ENCODE measurements at regions not wholly inside any gene's neighbourhood (a gene's known extent, or its start where the extent isn't known, plus 50 kb on each side); places are given as distances from the start of the nearest gene placed in this dataset.
A peak's percentile ranks its signal among the peaks of the same experiment; 100 is the strongest.
"Not testable (repeated sequence)": the region's sequence is repeated elsewhere in the genome, so short reads cannot be mapped to it uniquely, and the experiment has no call there.

DNA sequence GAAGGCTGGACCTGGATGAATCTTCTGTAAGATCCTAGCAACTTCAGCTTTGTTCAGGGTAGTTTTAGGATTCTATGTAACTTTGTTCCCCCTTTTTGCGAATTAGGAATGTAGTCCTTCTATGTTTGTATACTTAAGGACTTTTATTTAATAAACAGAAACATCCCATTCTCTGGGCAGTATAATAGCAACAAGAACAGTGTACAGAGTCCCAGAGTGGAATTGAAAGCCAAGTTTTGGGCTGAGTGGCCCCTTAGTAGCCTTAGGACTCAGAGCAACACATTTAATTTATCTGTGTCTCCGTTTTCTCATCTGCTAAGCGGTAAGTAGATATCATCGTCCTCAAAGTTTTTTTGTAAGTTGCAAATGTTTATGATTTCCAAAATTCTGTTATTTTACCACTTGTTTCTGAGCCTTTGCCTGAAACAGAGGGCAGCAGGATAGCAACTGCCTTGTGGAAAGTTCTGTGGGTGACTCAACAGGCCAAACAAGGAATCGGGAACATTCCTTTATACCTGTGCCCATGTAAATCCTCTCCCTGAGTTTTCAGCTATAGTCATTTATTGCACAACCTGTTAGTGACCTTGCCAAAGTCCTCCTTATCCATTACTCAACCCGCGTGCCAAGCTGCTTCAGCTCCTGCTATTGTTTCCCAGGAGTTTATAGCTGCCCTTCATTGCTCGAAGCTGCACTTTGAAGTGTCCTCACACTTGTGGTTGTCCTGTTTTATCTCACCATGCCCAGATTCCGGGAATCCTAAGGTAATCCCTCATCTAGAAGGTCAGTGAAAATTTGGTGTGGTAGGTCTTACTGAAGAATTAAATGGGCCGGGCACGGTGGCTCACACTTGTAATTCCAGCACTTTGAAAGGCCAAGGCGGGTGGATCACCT lies 199.1 kb upstream of the AHR start (continued):
- TF ChIP-seq, protein P1, sequence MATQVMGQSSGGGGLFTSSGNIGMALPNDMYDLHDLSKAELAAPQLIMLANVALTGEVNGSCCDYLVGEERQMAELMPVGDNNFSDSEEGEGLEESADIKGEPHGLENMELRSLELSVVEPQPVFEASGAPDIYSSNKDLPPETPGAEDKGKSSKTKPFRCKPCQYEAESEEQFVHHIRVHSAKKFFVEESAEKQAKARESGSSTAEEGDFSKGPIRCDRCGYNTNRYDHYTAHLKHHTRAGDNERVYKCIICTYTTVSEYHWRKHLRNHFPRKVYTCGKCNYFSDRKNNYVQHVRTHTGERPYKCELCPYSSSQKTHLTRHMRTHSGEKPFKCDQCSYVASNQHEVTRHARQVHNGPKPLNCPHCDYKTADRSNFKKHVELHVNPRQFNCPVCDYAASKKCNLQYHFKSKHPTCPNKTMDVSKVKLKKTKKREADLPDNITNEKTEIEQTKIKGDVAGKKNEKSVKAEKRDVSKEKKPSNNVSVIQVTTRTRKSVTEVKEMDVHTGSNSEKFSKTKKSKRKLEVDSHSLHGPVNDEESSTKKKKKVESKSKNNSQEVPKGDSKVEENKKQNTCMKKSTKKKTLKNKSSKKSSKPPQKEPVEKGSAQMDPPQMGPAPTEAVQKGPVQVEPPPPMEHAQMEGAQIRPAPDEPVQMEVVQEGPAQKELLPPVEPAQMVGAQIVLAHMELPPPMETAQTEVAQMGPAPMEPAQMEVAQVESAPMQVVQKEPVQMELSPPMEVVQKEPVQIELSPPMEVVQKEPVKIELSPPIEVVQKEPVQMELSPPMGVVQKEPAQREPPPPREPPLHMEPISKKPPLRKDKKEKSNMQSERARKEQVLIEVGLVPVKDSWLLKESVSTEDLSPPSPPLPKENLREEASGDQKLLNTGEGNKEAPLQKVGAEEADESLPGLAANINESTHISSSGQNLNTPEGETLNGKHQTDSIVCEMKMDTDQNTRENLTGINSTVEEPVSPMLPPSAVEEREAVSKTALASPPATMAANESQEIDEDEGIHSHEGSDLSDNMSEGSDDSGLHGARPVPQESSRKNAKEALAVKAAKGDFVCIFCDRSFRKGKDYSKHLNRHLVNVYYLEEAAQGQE (IDR thresholded peaks at IDR 0.05): no peak
- TF ChIP-seq RCOR1 (IDR thresholded peaks at IDR 0.05; ENCODE audit: low read depth, low read length) (no peak), ZC3H11A (IDR thresholded peaks at IDR 0.05) (no peak), HDAC2 (IDR thresholded peaks at IDR 0.05) (no peak), TP53 (CRISPR knock-in tag; IDR thresholded peaks at IDR 0.05) (no peak), BHLHE40 (IDR thresholded peaks at IDR 0.05; ENCODE audit: low read depth, low read length) (peak; percentile 57; the same call in 1 of the 2 replicates), RFX5 (IDR thresholded peaks at IDR 0.05) (no peak), ZFP36 (IDR thresholded peaks at IDR 0.05; ENCODE audit: borderline replicate concordance, partially characterized antibody) (no peak), ESRRA (IDR thresholded peaks at IDR 0.05; ENCODE audit: borderline replicate concordance, low read length) (peak; percentile 96), JUNB (IDR thresholded peaks at IDR 0.05) (peak; percentile 98), GATA3 (IDR thresholded peaks at IDR 0.05; ENCODE audit: borderline replicate concordance) (peak; percentile 95), RARB (CRISPR knock-in tag; IDR thresholded peaks at IDR 0.05) (no peak), FOSL2 (IDR thresholded peaks at IDR 0.05) (peak; percentile 91), FOSL2 (CRISPR knock-in tag; IDR thresholded peaks at IDR 0.05) (peak; percentile 91), NFE2L2 (conservative IDR thresholded peaks at IDR 0.05; ENCODE audit: low read length) (no peak), CBX2 (IDR thresholded peaks at IDR 0.05; ENCODE audit: borderline replicate concordance, low read depth) (no peak), POLR2AphosphoS2 (conservative IDR thresholded peaks at IDR 0.05; ENCODE audit: low read length) (no peak), SREBF2 (IDR thresholded peaks at IDR 0.05) (no peak), RNF2 (IDR thresholded peaks at IDR 0.05; ENCODE audit: borderline replicate concordance, low read depth) (no peak)
- TF ChIP-seq, protein P2, sequence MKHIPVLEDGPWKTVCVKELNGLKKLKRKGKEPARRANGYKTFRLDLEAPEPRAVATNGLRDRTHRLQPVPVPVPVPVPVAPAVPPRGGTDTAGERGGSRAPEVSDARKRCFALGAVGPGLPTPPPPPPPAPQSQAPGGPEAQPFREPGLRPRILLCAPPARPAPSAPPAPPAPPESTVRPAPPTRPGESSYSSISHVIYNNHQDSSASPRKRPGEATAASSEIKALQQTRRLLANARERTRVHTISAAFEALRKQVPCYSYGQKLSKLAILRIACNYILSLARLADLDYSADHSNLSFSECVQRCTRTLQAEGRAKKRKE (CRISPR knock-in tag; IDR thresholded peaks at IDR 0.05; ENCODE audit: low read depth): no peak
- TF ChIP-seq, protein P3, sequence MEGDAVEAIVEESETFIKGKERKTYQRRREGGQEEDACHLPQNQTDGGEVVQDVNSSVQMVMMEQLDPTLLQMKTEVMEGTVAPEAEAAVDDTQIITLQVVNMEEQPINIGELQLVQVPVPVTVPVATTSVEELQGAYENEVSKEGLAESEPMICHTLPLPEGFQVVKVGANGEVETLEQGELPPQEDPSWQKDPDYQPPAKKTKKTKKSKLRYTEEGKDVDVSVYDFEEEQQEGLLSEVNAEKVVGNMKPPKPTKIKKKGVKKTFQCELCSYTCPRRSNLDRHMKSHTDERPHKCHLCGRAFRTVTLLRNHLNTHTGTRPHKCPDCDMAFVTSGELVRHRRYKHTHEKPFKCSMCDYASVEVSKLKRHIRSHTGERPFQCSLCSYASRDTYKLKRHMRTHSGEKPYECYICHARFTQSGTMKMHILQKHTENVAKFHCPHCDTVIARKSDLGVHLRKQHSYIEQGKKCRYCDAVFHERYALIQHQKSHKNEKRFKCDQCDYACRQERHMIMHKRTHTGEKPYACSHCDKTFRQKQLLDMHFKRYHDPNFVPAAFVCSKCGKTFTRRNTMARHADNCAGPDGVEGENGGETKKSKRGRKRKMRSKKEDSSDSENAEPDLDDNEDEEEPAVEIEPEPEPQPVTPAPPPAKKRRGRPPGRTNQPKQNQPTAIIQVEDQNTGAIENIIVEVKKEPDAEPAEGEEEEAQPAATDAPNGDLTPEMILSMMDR (IDR thresholded peaks at IDR 0.05): no peak
- TF ChIP-seq, protein P4, sequence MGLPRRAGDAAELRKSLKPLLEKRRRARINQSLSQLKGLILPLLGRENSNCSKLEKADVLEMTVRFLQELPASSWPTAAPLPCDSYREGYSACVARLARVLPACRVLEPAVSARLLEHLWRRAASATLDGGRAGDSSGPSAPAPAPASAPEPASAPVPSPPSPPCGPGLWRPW (IDR thresholded peaks at IDR 0.05): peak; percentile 99
- TF ChIP-seq, protein P5, sequence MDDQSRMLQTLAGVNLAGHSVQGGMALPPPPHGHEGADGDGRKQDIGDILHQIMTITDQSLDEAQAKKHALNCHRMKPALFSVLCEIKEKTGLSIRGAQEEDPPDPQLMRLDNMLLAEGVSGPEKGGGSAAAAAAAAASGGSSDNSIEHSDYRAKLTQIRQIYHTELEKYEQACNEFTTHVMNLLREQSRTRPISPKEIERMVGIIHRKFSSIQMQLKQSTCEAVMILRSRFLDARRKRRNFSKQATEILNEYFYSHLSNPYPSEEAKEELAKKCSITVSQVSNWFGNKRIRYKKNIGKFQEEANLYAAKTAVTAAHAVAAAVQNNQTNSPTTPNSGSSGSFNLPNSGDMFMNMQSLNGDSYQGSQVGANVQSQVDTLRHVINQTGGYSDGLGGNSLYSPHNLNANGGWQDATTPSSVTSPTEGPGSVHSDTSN (IDR thresholded peaks at IDR 0.05): no peak

DNA sequence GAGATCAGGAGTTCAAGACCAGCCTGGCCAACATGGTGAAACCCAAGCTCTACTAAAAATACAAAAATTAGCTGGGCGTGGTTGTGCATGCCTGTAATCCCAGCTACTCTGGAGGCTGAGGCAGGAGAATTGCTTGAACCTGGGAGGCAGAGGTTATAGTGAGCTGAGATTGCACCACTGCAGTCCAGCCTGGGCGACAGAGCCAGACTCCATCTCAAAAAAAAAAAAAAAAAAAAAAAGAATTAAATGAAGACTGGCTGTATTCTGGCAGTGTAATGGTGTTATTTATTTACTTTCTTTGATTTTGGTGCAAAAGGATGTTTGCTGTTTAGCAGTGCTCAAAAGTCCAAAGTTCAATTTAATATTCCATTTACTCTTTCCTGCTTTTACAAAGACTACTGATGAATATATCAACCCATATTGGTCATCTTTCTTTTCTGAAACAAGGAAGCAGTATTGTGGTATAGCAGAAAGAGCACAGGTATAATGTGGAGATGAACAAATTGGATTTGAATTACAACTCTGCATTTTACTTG lies 198.4 kb upstream of the AHR start:
- not testable (repeated sequence) for H3K4me3 ChIP-seq; FAIRE-seq; DNase-seq (ENCODE audit: low read depth in 1 of 2, low spot score in 1 of 2); ATAC-seq; H3K9me3 ChIP-seq
- WGBS (ENCODE audit: missing lambda C conversion rate): 73% methylated on average over 2 of the region's 2 CpGs
- H3K27ac ChIP-seq: peak overlapping the region; percentile 65 to 73
- POLR2A ChIA-PET: interaction anchor here (0.7 to 1.6 kb wide), 5 partner anchors 17 to 580 kb away, joined by 3 to 6 read pairs (median 6); partner anchors contain the start of gene AHR
- H3K4me2 ChIP-seq: peak overlapping the region; percentile 62
- peaks cover 30% of the 10 kb centered on the region for H3K4me1 ChIP-seq
- CTCF ChIA-PET: interaction anchor here (1.6 kb wide), 1 partner anchor 117 kb away, joined by 5 read pairs; no protein-coding TSS in a partner anchor
